HG03175 (cell line): ENCODE measurements at regions not wholly inside any gene's neighbourhood (a gene's known extent, or its start where the extent isn't known, plus 50 kb on each side); places are given as distances from the start of the nearest gene placed in this dataset.

Experiments used
- ATAC-seq: cut with Tn5 transposase; IDR thresholded peaks from one replicate; pipeline ENCODE4 v1.9.1; 2021; ENCODE audit warnings: mild to moderate bottlenecking, moderate library complexity; ENCODE audit not compliant: unreplicated experiment

DNA sequence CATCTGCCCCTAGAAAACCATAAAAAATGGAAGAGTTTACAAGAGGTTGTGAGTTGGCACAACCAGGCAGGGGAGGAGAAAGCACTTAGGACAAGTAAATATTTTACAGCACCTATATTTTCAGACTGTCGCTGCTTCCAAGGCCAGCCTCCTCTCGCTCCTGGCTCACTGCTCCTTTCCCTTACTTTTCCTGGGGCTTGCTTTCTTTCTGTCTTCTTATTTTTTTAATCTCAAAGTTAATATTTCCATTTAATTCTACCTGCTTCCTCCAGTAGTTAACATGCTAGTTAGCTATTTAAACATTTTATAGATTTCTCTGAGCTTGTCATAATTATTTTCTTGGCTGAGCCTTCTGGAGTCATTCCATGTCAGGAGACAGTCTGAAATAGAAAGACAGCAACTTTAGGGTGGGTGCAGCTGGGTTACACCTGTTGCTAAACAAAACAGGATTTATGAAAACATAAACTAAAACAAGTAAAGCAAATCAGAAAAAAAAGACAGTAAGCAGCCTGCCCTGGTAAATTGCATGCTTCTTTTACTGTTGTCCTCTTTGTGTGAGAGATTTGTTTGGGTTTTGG lies 330.1 kb downstream of the DLEU7 start:
- ATAC-seq = no peak

DNA sequence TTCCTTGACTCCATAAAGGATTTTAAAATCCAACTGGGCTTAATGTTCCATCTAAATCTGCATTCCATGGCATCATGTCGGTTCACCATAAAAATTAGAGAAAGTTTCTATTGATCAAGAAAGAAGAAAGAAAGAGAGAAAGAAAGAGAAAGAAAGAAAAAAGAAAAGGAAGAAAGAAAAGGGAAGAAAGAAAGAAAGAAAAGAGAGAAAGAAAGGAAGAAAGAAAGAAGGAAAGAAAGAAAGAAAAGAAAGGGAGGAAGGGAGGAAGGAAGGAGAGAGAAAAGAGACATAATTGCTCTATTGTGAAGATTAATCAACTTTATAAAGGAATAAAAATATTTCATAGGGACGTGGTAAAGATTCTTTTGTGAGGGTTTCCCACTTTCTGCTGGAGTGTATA lies 329.2 kb downstream of the DLEU7 start:
- no peak for ATAC-seq

DNA sequence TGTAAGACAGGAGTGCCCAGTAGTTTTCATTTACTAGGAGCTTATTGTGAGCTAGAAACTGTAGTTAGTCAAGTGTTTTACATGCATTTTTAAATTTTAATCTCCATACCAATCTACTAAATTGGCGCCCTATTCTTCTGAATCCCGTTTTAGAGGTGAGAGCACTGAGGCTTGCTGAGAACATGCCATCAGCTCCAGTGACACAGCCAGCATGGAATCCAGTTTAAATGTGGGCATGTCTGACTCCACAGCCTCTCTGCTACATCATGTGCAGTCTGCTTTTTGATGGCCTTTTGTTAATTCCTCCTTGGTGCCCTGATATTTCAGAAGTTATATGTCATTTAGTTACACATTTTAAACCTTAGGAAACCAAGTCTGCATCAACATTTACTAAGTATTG lies 325.4 kb downstream of the DLEU7 start:
- ATAC-seq = no peak

DNA sequence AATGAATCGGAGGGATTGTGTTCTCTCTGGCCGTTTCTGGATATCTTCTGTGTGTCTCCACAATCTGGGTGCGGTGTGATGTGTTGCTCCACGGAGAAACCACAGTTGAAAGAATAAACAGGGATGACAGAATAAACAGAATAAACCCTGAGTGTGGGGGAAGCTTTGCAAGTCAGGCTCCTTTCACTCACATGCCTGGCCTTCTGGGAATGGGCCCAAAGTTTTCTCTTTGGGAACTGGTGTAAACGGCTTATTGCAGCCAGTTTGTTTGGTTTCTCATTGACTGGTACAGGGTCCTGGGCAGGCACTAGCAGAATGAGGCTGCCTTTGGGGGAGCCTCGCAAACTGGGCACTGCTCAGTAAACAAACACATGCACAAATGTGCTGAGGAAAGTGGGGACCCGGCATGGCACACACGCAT lies 324.7 kb downstream of the DLEU7 start:
- no peak for ATAC-seq

DNA sequence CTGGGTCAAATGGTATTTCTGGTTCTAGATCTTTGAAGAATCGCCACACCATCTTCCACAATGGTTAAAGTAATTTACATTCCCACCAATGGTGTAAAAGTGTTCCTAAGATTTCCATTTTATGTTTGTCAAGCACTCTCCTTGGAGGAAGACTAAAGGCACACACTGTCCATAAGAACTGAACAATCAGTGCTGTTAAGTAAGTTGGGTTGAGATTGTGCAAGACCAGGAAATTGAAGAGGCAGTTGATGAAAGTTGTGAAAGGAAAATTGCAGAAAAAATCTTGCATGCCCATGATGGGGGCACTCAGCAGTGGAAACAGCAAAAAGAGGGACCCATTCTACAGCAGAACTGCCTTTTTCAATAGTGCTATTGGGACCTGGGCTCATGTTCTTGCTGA lies 323.6 kb downstream of the DLEU7 start:
- no peak for ATAC-seq

DNA sequence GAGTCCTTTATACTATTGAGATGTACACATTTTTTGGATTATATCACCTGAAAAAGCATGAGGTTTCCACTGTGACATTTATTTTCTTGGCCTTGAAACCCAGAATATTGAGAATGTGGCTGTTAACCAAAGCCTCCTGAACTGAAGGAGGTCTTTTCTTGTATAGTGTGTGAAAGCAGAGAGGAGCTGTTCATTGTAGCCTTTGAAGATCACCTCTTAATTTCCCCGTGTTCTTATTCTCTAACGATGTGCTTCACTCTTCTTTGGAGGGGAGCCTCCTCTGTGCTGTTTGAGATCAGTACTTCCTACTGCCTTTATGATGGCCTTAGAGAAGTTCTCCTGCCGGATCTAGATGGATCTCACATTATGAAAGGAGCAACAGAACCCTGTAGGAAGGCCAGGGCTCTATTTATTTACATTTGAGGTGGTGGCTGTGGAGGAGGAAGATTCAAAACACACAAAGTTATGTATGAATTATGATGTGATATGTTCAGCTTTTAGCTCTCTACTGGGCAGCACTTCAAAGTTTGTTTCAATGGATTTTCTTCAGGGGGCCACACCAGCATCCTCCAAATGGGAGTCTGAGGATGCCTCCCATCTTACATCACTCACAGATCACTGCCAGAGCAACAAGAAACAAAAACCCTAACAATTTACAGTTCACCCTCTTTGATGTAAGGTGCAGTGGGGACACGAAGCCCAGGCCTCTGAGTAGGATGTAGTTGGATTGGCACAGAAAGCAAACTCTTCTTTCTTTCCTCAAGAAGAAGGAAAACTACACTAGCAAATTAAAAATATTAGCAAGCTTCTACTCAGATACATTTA lies 322.3 kb downstream of the DLEU7 start:
- no peak for ATAC-seq

DNA sequence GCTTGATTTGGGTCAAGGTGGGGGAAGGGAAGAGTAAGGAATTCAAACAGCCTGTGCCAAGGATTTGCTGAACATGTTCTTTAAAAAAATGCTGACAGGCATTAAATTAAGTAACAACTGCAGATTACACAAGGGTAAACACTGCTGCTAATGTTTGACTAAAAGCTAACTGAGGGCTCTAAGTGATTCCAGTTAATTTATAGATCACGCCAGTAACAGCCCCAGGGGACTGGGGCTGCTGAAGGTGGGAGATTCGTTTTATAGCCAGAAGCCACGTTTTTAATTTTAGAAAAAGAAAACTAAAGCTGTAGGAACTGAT lies 321.7 kb downstream of the DLEU7 start:
- no peak for ATAC-seq

DNA sequence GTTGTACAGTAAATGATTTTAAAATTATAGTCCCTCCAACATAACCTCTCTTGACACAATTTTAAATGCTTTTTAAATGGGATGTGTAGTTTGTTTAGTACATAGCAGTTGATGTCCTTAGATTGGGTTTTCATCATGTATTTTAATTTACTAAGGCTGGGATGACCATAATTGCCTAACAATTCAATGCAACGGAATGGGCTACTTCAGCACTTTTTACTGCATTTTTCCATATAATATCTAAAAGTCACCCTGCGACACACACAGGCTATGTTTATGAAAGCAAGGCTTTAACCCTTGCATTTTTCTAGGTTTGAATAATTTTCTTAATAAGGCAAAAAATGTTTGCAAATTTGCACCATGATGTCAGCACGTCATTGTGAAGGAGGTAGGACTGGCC lies 321.0 kb downstream of the DLEU7 start:
- ATAC-seq = no peak

DNA sequence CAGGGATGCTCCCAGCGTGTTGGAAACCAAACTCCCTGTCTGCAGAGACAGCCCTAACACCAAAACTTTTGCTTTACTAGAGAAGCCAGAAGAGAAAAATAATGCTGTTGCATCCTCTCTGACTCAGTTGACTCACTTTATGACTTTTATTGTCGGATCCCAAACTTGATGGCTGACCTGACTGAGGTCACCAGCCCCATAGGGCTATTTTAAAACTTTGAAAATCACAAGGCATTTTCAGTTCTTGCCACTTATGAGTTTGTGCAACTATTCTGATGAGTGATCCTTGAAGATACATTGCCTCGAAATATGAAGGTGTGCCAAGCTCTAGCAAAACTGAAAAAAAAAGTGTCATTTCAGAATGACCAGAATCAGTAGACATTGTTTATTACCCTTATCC lies 320.2 kb downstream of the DLEU7 start:
- ATAC-seq = no peak

DNA sequence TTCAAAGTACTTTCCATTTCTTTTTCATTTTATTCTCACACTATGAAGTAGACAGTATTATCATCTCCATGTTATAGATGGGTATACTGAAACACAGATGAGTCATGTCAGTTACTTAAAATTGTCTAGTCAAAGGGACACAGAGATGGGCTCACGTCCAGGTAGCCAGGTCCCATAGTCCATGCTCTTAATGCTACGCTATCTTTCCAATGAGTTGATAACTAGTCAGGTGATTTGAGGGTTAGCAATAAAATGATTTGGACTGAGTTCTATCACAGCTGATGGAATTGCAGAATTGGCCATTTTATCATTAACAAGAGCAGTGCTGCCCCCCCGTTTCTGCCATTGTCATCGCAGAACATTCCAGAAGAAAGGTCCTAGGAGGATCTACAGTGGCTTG lies 318.9 kb downstream of the DLEU7 start:
- ATAC-seq = no peak

DNA sequence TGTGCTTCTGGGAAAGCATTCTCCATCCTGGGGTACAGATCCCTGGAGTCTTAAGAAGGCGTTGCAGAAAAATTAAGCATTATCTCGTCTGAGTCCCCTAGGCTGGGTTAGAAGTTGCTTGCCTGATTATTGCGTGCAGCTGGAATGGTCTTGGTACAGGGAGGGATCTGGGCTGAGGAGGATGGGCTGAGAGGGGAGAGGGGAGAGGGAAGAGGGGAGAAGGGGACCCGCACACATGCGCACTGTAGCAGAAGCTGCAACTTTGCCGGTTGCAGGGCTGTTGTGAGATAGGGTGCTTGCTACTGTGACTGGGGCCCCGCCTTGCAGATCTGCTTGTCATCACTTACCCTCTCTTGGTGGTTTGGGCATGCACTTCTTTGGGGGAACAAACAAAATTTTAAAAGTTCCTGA lies 316.8 kb downstream of the DLEU7 start:
- ATAC-seq = no peak

DNA sequence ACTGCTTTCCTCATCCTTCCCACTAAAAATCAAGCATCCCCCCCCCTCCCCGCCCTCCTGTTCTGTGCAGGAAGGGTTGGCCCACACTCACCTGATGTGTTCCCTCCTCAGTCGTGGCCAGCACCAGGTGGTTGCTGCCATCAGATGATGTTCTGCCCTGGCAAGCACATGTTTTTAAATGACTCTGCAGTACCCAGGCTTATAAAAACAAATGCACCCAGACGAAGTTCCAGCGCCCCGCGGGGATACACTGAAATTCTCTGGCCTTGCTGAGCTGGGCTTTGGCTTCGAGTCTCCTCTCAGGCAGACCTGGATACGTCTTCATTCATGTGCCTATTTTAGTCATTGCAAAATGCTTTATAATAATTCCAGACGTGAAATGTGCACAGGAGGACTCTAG lies 316.3 kb downstream of the DLEU7 start:
- ATAC-seq = no peak

DNA sequence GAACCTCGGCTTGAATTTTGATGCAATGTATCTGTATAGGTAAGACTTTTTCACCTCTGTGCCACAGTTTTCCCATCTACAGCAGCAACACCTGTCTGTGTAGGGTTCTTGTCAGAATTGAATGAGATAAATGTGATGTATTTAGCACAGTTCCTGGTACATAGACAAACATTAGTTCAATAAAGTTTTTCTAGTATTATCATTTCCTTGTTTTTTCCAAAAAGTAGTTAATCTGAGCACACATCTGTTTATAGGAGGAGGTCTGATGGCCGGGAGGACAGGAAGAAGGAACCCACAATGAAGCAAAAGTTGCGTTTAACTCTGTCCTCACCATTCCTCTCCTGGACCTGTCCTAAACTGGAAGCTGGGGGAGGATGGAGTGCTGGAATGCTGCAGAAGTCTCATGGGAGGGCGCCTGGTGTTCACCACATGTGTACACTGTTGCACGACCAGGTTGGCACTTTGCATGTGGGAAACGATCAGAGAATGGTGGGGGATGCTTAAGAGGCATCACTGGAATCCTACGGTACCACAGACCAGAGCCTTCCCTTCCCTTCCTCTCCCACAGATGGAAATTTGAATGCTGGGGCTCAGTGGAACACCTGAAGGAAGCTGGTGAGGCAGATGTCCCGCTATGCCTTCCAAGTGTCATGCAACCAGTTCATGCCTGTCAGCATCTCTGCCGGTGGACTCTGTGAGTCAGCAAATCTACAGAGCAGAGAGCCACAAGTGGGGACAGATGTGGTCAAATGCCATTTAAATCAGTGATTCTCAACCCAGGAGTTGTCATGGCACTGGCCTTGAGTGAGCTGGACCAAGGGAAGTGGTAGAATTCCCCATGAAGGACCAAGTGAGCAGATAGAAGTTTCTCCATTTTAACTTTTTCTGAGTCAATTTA lies 315.6 kb downstream of the DLEU7 start:
- no peak for ATAC-seq

DNA sequence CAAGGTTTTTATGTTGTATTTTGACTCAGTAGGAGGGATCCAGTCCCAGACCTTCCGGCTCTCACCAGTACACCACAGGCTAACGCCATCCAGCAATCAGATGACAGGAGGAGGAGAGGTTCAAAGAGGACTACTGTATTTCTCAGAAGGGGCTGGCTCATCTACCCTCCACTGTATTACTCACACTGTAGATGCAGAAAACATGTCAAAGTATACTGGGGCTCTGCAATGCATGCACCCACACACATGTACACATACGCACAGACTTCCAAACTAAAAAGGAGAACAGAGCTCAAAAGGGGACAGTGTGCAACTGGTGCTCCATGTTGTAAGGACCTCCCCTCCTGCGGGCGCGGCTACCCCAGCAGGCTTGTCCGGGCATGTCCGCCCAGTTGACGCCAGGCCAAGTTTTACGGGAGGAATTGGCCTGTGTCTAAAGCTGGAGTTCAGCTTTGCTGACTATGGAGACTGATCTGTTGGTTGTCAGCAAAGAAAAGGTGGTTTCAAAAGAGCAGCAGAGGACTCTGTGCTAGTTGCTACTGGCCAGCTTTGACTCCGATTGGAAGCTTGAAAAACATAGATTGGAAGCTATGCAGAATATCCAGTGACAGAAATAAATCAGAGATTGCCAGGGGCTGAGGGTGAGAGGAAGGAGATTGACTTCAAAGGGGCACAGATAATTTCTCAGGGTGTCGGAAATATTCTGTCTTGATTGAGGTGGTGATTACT lies 314.2 kb downstream of the DLEU7 start:
- no peak for ATAC-seq

DNA sequence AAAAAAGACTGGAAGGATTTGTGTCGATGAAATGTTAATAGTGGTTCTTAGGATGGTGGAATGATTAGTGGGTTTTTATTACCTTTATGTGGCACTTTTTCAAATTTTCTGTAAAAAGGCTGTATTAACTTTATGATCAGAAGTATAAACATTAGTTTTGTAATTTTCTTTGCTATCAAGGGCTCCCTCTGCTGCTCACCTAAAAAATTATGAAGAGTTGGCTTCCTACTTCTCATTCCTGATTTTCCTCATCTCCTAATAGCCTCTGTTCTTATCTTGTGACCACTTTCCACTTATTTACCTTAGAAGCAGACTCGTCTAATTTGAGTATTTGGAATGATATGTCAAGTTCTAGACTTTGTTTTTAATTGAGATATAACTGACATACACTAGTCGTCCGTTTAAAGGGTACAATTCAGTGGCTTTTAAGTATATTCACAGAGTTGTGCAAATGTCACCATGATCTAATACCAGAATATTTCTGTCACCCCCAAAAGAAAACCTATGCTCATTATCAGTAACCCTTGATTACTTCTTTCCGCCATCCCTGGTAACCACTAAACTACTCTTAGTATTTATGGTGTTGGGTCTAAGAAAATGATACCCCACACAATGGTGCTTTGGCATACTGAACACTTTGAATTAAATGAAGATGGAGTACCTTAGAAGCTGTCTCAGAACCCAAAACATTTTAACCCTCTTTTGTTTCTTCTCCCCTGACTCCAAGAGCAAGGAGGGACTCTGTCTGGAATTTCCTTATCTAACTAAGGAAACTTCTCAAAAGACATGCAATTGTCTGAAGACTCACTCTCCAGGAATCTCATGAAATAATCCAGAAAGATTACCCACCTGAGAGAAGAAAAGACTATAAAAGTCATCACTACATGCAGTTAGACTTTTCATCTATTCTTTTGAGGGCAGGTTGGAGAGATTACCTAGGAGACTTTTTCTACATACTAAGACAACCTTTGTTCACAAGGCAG lies 311.3 kb downstream of the DLEU7 start:
- no peak for ATAC-seq

DNA sequence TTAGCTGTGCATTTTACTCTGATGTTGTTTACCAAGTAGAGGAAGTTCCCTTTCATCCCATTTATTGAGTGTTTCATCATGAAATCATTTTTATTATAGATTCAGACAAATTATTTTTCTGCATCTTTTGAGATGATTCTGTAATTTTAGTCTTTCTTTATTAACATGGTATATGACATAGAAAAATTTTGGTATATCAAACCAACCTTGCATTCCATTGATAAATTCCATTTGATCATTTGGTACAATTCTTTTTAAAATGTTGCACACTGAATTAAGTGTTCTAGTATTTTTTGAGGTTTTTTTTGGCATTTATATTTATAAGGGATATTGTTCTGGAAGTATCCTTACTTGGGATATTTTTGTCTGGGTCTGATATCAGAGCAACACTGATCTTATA lies 308.4 kb downstream of the DLEU7 start:
- no peak for ATAC-seq

DNA sequence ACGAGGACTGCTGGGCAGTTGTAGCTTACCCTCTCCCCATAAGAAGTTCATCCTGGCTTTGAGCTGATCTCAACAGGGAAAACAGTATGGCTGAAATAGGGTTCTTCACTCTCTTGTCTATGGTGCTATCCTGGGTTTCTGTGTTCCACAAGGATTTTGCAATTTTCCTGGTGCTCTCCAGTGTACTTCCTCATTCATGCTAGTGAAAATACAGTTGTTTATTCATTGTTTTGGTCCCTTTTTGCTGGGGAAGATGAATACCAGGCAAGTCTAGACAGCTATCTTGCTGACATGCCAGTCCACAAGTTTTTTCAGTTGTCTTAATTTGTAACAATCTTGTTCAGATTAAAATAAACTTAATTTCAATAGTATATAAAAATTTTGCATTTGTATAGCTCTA lies 306.5 kb downstream of the DLEU7 start:
- no peak for ATAC-seq

DNA sequence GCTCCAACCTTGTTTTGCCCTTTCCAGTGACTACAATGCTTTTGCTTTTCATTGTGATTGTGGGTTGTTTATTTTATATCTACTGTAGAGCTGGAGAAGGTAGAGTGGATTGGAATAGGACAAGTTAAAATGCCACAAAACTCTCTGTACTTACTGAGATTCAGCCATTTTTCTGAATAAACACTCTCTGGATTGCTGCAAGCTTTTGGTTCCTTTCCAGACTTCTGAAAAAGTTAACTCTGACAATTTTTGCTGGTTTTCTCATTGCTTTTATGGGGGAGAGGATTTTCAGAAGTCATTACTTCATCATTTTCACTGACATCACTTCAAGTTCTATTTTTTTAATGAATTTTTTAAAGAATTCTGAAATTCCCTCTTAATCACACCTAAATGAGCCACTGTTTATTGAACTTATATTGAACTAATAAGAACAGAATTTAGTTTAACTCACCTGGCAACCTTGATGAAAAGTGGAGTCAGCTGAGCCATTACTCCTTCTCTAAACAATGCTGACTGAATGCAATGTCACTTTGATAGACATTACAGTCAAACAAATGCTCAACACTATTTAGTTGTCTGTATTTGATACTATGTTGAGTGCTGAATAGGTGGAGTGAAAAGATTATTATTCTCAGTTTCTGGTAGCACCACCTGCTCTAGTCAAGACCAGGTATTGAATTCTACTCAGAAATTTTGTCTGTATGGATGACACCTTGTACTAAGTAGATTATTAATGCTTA lies 303.5 kb downstream of the DLEU7 start:
- ATAC-seq = no peak

DNA sequence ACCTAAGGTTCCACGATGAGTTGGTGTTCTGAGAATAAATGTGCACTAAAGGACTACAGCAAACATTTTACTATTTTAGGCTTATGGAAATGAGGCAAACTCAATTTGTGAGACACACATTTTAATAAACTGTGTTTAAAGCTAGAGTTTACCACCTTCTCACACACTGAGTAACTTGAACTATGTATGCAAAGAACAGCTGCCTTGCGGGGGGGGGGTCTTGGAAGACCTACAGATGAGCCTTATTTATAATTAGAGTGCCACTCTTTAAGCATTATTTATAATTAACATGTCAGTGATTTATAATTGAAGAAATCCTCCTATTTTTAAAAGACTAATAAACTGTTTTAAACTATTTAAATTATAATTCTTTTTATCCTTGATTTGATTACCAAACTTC lies 300.4 kb downstream of the DLEU7 start:
- ATAC-seq = no peak
